ENCODE measurements at regions not wholly inside any gene's neighbourhood (a gene's known extent, or its start where the extent isn't known, plus 50 kb on each side); places are given as distances from the start of the nearest gene placed in this dataset.

GRCh38 chr9:80569236-80569635 lies 997.5 kb downstream of the TLE4 start:
- no peak for DNase-seq

GRCh38 chr9:80561526-80561925 lies 989.8 kb downstream of the TLE4 start:
- no peak for DNase-seq

GRCh38 chr9:80560976-80561375 lies 989.2 kb downstream of the TLE4 start:
- DNase-seq: no peak

- no peak for DNase-seq
These were observed 985.5 kb downstream of the TLE4 start for GRCh38 chr9:80557256-80557655.

- DNase-seq: no peak
These were observed 984.9 kb downstream of the TLE4 start for GRCh38 chr9:80556631-80557030.

GRCh38 chr9:80555782-80556325 lies 984.1 kb downstream of the TLE4 start:
- no peak for DNase-seq

- DNase-seq: no peak
These were observed 983.1 kb downstream of the TLE4 start for GRCh38 chr9:80554856-80555255.

GRCh38 chr9:80554301-80554700 lies 982.5 kb downstream of the TLE4 start:
- no peak for DNase-seq

GRCh38 chr9:80552931-80553330 lies 981.2 kb downstream of the TLE4 start:
- no peak for DNase-seq

- no peak for DNase-seq
These were observed 978.4 kb downstream of the TLE4 start for GRCh38 chr9:80550181-80550580.

GRCh38 chr9:80547613-80548012 lies 975.8 kb downstream of the TLE4 start:
- no peak for DNase-seq

GRCh38 chr9:80540387-80540786 lies 968.6 kb downstream of the TLE4 start:
- no peak for DNase-seq

GRCh38 chr9:80538976-80539375 lies 967.2 kb downstream of the TLE4 start:
- no peak for DNase-seq

- DNase-seq: no peak
These were observed 950.7 kb downstream of the TLE4 start for GRCh38 chr9:80522465-80522864.

GRCh38 chr9:80521151-80521550 lies 949.4 kb downstream of the TLE4 start:
- DNase-seq: no peak

- no peak for DNase-seq
These were observed 948.5 kb downstream of the TLE4 start for GRCh38 chr9:80520231-80520630.

GRCh38 chr9:80518441-80518840 lies 946.7 kb downstream of the TLE4 start:
- no peak for DNase-seq

- DNase-seq: no peak
These were observed 944.9 kb downstream of the TLE4 start for GRCh38 chr9:80516679-80517078.

GRCh38 chr9:80509358-80509757 lies 937.6 kb downstream of the TLE4 start:
- DNase-seq: no peak

- DNase-seq: no peak
These were observed 935.8 kb downstream of the TLE4 start for GRCh38 chr9:80507611-80508010.

- DNase-seq: no peak
These were observed 933.0 kb downstream of the TLE4 start for GRCh38 chr9:80504601-80505230.

- DNase-seq: no peak
These were observed 932.0 kb downstream of the TLE4 start for GRCh38 chr9:80503671-80504281.

- no peak for DNase-seq
These were observed 930.5 kb downstream of the TLE4 start for GRCh38 chr9:80502306-80502705.

- no peak for DNase-seq
These were observed 929.9 kb downstream of the TLE4 start for GRCh38 chr9:80501635-80502034.

- DNase-seq: no peak
These were observed 928.5 kb downstream of the TLE4 start for GRCh38 chr9:80500300-80500699.

Measured in SIG-M5 (cell line).